Left ventricle myocardium inferior (tissue), 1 donor: ENCODE measurements at regions not wholly inside any gene's neighbourhood (a gene's known extent, or its start where the extent isn't known, plus 50 kb on each side); places are given as distances from the start of the nearest gene placed in this dataset.

Experiments used
- DNase-seq: peaks from one replicate; pipeline ENCODE4 v3.0.0-alpha.2; 2020
- H3K27ac ChIP-seq: fragments of 200-600 bp; replicated peaks from 2 replicates; pipeline ENCODE4 v1.8.0; 2021
- H3K27me3 ChIP-seq: fragments of 200-600 bp; 2 replicates; pipeline ENCODE4 v1.8.0; 2021; ENCODE audit warnings: low read depth
- H3K36me3 ChIP-seq: fragments of 200-600 bp; 2 replicates; pipeline ENCODE4 v1.8.0; 2021
- H3K4me1 ChIP-seq: fragments of 200-600 bp; 2 replicates; pipeline ENCODE4 v1.8.0; 2021
- H3K4me3 ChIP-seq: fragments of 200-600 bp; 2 replicates; pipeline ENCODE4 v1.8.0; 2021; ENCODE audit warnings: mild to moderate bottlenecking, moderate library complexity
- H3K9me3 ChIP-seq: fragments of 200-600 bp; replicated peaks from 2 replicates; pipeline ENCODE4 v1.8.0; 2021
- CTCF ChIP-seq: fragments of 200-600 bp; IDR thresholded peaks from 2 replicates; pipeline ENCODE4 v1.8.0; 2021; ENCODE audit warnings: antibody characterized with exemption, mild to moderate bottlenecking, borderline replicate concordance
- intact Hi-C: fragments of 100-400 bp; cut with micrococcal nuclease; formaldehyde crosslinking; loops from one replicate; pipeline ENCODE4 v1.11.0; 2022
- donor health status: DM: no; HTN: yes; CAD: no; lungs with severe emphysema.

GRCh38 chr6:99138445-99138844 lies 190.7 kb upstream of the FBXL4 start:
- Histone ChIP-seq H3K36me3 (no peaks in the 10 kb centered on the region), H3K27me3 (peaks cover 9% of the 10 kb centered on the region), H3K4me3 (no peak overlapping the region), H3K9me3 (no peaks in the 10 kb centered on the region), H3K27ac (no peak overlapping the region), H3K4me1 (no peaks in the 10 kb centered on the region)
- intact Hi-C loops: no loop called here
- no peak for TF ChIP-seq CTCF
- no peak for DNase-seq

GRCh38 chr6:99137314-99137713 lies 189.6 kb upstream of the FBXL4 start:
- Histone ChIP-seq H3K4me3 (no peak overlapping the region), H3K27me3 (peaks cover 9% of the 10 kb centered on the region), H3K27ac (no peak overlapping the region), H3K4me1 (no peaks in the 10 kb centered on the region), H3K9me3 (no peaks in the 10 kb centered on the region), H3K36me3 (no peaks in the 10 kb centered on the region)
- intact Hi-C loops: no loop called here
- TF ChIP-seq CTCF: no peak
- DNase-seq: no peak

- Histone ChIP-seq H3K36me3 (no peaks in the 10 kb centered on the region), H3K4me1 (no peaks in the 10 kb centered on the region), H3K4me3 (no peak overlapping the region), H3K27me3 (peaks cover 9% of the 10 kb centered on the region), H3K27ac (no peak overlapping the region), H3K9me3 (no peaks in the 10 kb centered on the region)
- intact Hi-C loops: no loop called here
- no peak for DNase-seq
- no peak for TF ChIP-seq CTCF
Observed at GRCh38 chr6:99136488-99136887, 188.7 kb upstream of the FBXL4 start.

- Histone ChIP-seq H3K4me3 (no peak overlapping the region), H3K27ac (no peak overlapping the region), H3K36me3 (no peaks in the 10 kb centered on the region), H3K4me1 (no peaks in the 10 kb centered on the region), H3K27me3 (peaks cover 4% of the 10 kb centered on the region), H3K9me3 (no peaks in the 10 kb centered on the region)
- no peak for TF ChIP-seq CTCF
- intact Hi-C loops: no loop called here
- DNase-seq: no peak
Observed at GRCh38 chr6:99132026-99132635, 184.4 kb upstream of the FBXL4 start.

- H3K4me3 ChIP-seq: no peak overlapping the region
- no peak for DNase-seq
- intact Hi-C loops: no loop called here
- no peaks in the 10 kb centered on the region for H3K4me1 ChIP-seq
- H3K36me3 ChIP-seq: no peaks in the 10 kb centered on the region
- no peaks in the 10 kb centered on the region for H3K27me3 ChIP-seq
- H3K9me3 ChIP-seq: no peaks in the 10 kb centered on the region
- no peak overlapping the region for H3K27ac ChIP-seq
- peak; percentile 14 for TF ChIP-seq CTCF
Observed at GRCh38 chr6:99130897-99131873, 183.4 kb upstream of the FBXL4 start.
